ENCODE measurements at regions not wholly inside any gene's neighbourhood (a gene's known extent, or its start where the extent isn't known, plus 50 kb on each side); places are given as distances from the start of the nearest gene placed in this dataset.

DNA sequence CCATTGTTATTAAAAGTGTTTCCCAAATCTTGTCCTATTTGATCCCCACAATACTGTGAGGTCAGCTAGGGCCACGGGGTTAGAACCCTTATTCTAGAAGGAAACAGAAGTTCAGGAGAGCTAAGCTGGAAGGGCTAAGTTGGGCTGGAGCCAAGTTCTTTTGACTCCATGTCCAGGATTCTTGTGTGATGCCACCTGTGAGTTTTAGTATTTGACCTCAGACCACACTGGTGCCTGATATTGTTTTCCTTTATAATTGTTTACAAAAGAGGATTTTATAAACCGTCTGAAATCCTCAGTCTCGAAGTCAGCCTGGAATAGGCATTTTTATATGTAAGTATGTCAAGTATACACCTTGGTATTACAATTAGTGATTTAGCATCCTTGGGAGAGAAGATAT, 332.7 kb downstream of the CBLN1 start (continued):
- TF ChIP-seq SRF (IDR thresholded peaks at IDR 0.05; ENCODE audit: low read depth) (no peak), RAD21 (IDR thresholded peaks at IDR 0.05; ENCODE audit: low read depth) (no peak)
- TF ChIP-seq, protein P1, sequence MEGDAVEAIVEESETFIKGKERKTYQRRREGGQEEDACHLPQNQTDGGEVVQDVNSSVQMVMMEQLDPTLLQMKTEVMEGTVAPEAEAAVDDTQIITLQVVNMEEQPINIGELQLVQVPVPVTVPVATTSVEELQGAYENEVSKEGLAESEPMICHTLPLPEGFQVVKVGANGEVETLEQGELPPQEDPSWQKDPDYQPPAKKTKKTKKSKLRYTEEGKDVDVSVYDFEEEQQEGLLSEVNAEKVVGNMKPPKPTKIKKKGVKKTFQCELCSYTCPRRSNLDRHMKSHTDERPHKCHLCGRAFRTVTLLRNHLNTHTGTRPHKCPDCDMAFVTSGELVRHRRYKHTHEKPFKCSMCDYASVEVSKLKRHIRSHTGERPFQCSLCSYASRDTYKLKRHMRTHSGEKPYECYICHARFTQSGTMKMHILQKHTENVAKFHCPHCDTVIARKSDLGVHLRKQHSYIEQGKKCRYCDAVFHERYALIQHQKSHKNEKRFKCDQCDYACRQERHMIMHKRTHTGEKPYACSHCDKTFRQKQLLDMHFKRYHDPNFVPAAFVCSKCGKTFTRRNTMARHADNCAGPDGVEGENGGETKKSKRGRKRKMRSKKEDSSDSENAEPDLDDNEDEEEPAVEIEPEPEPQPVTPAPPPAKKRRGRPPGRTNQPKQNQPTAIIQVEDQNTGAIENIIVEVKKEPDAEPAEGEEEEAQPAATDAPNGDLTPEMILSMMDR (IDR thresholded peaks at IDR 0.05 in 2 of 3, conservative IDR thresholded peaks at IDR 0.05 in 1 of 3; ENCODE audit: borderline replicate concordance in 1 of 3, insufficient read depth in 1 of 3, low read depth in 2 of 3, low read length in 2 of 3): no peak
- TF ChIP-seq, protein P2, sequence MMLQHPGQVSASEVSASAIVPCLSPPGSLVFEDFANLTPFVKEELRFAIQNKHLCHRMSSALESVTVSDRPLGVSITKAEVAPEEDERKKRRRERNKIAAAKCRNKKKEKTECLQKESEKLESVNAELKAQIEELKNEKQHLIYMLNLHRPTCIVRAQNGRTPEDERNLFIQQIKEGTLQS (IDR thresholded peaks at IDR 0.05): no peak

DNA sequence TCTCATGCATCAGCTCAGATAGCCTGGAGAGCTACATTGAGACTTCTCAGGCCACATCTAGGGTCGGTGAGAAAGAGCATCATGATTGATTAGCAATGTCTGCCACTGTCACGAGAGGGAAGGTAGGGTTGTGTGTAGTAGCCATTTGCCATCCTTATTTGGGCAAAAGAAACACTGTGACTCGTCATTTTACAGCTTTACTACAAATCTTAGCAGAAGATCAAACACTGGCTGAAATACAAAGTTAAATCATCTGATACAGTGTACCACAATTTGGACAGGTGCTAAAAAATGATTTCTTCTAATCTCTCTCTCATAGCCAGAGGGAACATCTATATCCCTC, 334.3 kb downstream of the CBLN1 start:
- DNase-seq (ENCODE audit: low read depth, low spot score) (no peak), ATAC-seq (no peak)
- H3K79me2 ChIP-seq (ENCODE audit: insufficient read depth, low read length): no peaks in the 10 kb centered on the region
- TF ChIP-seq YY1 (IDR thresholded peaks at IDR 0.05; ENCODE audit: extremely low read depth, insufficient replicate concordance, low read depth, low read length): no peak
- TF ChIP-seq SRF (IDR thresholded peaks at IDR 0.05; ENCODE audit: low read depth): peak; percentile 59
- H2AFZ ChIP-seq (ENCODE audit: low read depth, low read length, poor library complexity, severe bottlenecking): peak overlapping the region; percentile 61
- H3K4me3 ChIP-seq (replicated peaks in 1 of 2; ENCODE audit: low read depth in 1 of 2, low read length in 2 of 2): no peak overlapping the region
- intact Hi-C loops (cut with micrococcal nuclease): no loop called here
- no TSS peak for BruUV-seq (replicated peaks)
- H3K9me2 ChIP-seq (ENCODE audit: insufficient read depth): no peaks in the 10 kb centered on the region
- H3K4me1 ChIP-seq (ENCODE audit: control insufficient read depth in 1 of 2, insufficient read depth in 2 of 2, low read length in 2 of 2): peaks cover 0 to 22% of the 10 kb centered on the region in 2 experiments; a peak in 2 of 4 replicates
- H3K36me3 ChIP-seq (ENCODE audit: control insufficient read depth in 1 of 2, insufficient read depth in 2 of 2, low read length in 2 of 2): no peaks in the 10 kb centered on the region
- ChIA-PET POLR2A (no interaction called here), RAD21 (ENCODE audit: low non-redundant PET in 1 of 2, low total read pairs in 2 of 2, uncharacterized antibody in 2 of 2, unreplicated experiment in 2 of 2) (no interaction called here), CTCF (no interaction called here)
- H3K27ac ChIP-seq (ENCODE audit: low read depth, low read length): no peak overlapping the region
- H3K9ac ChIP-seq (ENCODE audit: low read length): no peak overlapping the region
- H3K27me3 ChIP-seq (ENCODE audit: insufficient read depth, low read length): no peaks in the 10 kb centered on the region
- no peaks in the 10 kb centered on the region for H3K9me3 ChIP-seq (ENCODE audit: control insufficient read depth in 1 of 2, insufficient read depth in 1 of 2, low read depth in 1 of 2, low read length in 2 of 2)
- no peaks in the 10 kb centered on the region for H4K20me1 ChIP-seq (ENCODE audit: insufficient read depth)
- H3K4me2 ChIP-seq (ENCODE audit: low read length): no peak overlapping the region
